Brain microvascular endothelial cell (primary cell): ENCODE measurements at regions not wholly inside any gene's neighbourhood (a gene's known extent, or its start where the extent isn't known, plus 50 kb on each side); places are given as distances from the start of the nearest gene placed in this dataset.

ENCODE experiments used
- DNase-seq: peaks from one replicate; pipeline ENCODE4 v3.0.0-alpha.2; 2020
- H3K27ac ChIP-seq: fragments of 250-450 bp; sonication (Bioruptor Pico); 2 replicates; pipeline ENCODE4 v1.5.1; 2020; ENCODE audit warnings: mild to moderate bottlenecking, moderate library complexity
- H3K27me3 ChIP-seq: fragments of 250-450 bp; sonication (Bioruptor Pico); replicated peaks from 2 replicates; pipeline ENCODE4 v1.5.1; 2020; ENCODE audit warnings: mild to moderate bottlenecking
- H3K36me3 ChIP-seq: fragments of 250-450 bp; sonication (Bioruptor Pico); replicated peaks from 2 replicates; pipeline ENCODE4 v1.5.1; 2020; ENCODE audit warnings: mild to moderate bottlenecking
- H3K4me3 ChIP-seq: 2 replicates; pipeline ENCODE4 v1.5.1; 2011; ENCODE audit warnings: low read depth, mild to moderate bottlenecking, control low read depth, low read length, moderate library complexity
- CTCF ChIP-seq: IDR thresholded peaks from 2 replicates; pipeline ENCODE4 v1.5.1; 2011; ENCODE audit warnings: low read depth, mild to moderate bottlenecking, moderate library complexity, low read length, control low read depth, inconsistent platforms; ENCODE audit errors: missing control alignments
- in situ Hi-C: cut with HindIII; loops from 2 replicates; pipeline ENCODE4 v1.10.0; 2017; ENCODE audit warnings: low sequenced_read_pairs, low pct_ligation_motif_present

GRCh38 chr16:51434567-51435198, 283.6 kb upstream of the SALL1 start:
- Histone ChIP-seq H3K27me3 (no peaks in the 10 kb centered on the region), H3K27ac (no peak overlapping the region), H3K4me3 (no peak overlapping the region), H3K36me3 (no peaks in the 10 kb centered on the region)
- DNase-seq, result no peak
- in situ Hi-C loops, result no loop called here
- no peak for TF ChIP-seq CTCF

GRCh38 chr16:51433599-51433998, 282.5 kb upstream of the SALL1 start:
- in situ Hi-C loops, result no loop called here
- no peak for TF ChIP-seq CTCF
- no peak for DNase-seq
- Histone ChIP-seq H3K27ac (no peak overlapping the region), H3K27me3 (no peaks in the 10 kb centered on the region), H3K36me3 (no peaks in the 10 kb centered on the region), H3K4me3 (no peak overlapping the region)

GRCh38 chr16:51431517-51432241, 280.6 kb upstream of the SALL1 start:
- no peak for TF ChIP-seq CTCF
- peak; percentile 93 for DNase-seq
- in situ Hi-C loops, result no loop called here
- no peak overlapping the region for H3K4me3 ChIP-seq
- no peaks in the 10 kb centered on the region for H3K36me3 ChIP-seq
- no peaks in the 10 kb centered on the region for H3K27me3 ChIP-seq
- peak overlapping the region; percentile 27 for H3K27ac ChIP-seq

- DNase-seq, result no peak
- no peaks in the 10 kb centered on the region for H3K27me3 ChIP-seq
- H3K27ac ChIP-seq, result no peak overlapping the region
- TF ChIP-seq CTCF, result no peak
- H3K4me3 ChIP-seq, result no peak overlapping the region
- in situ Hi-C loops, result no loop called here
- no peaks in the 10 kb centered on the region for H3K36me3 ChIP-seq
Observed at GRCh38 chr16:51430716-51431369, 279.8 kb upstream of the SALL1 start.

- no peak overlapping the region for H3K4me3 ChIP-seq
- in situ Hi-C loops, result no loop called here
- H3K27me3 ChIP-seq, result no peaks in the 10 kb centered on the region
- DNase-seq, result no peak
- no peak overlapping the region for H3K27ac ChIP-seq
- TF ChIP-seq CTCF, result no peak
- no peaks in the 10 kb centered on the region for H3K36me3 ChIP-seq
Observed at GRCh38 chr16:51429041-51429440, 278.0 kb upstream of the SALL1 start.
